C4-2B (cell line): ENCODE measurements at regions not wholly inside any gene's neighbourhood (a gene's known extent, or its start where the extent isn't known, plus 50 kb on each side); places are given as distances from the start of the nearest gene placed in this dataset.
"Not testable (repeated sequence)": the region's sequence is repeated elsewhere in the genome, so short reads cannot be mapped to it uniquely, and the experiment has no call there.

ENCODE experiments used
- CTCF ChIP-seq: fragments of 450-650 bp; conservative IDR thresholded peaks from 2 replicates; pipeline ENCODE4 v1.5.1; 2017; ENCODE audit warnings: mild to moderate bottlenecking
- ZFX ChIP-seq: fragments of 450-650 bp; IDR thresholded peaks from 2 replicates; pipeline ENCODE4 v1.6.1; 2017

DNA sequence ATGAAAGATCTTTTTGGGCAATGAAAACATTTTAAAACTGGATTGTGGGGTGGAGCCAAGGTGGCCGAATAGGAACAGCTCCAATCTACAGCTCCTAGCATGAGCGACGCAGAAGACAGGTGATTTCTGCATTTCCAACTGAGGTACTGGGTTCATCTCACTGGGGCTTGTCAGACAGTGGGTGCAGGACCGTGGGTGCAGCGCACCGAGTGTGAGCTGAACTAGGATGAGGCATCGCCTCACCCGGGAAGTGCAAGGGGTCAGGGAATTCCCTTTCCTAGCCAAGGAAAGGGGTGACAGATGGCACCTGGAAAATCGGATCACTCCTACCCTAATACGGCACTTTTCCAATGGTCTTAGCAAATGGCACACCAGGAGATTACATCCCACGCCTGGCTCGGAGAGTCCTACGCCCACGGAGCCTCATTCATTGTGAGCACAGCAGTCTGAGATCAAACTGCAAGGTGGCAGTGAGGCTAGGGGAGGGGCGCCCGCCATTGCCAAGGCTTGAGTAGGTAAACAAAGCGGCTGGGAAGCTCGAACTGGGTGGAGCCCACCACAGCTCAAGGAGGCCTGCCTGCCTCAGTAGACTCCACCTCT, 84.3 kb upstream of the FANCL start:
- TF ChIP-seq CTCF, ZFX: not testable (repeated sequence)
